Activated B cell treated with CpG ODN at 0.5 μM for 24 hours (primary cell): ENCODE measurements at regions not wholly inside any gene's neighbourhood (a gene's known extent, or its start where the extent isn't known, plus 50 kb on each side); places are given as distances from the start of the nearest gene placed in this dataset.

Experiments
- ATAC-seq: fragments of 200-7000 bp; cut with Tn5 transposase; one replicate; pipeline ENCODE4 v1.10.0; 2021; ENCODE audit warnings: low read depth, mild to moderate bottlenecking, moderate library complexity
- CTCF ChIA-PET: fragments of 350-600 bp; sonication (Branson Sonifier 250); formaldehyde crosslinking; loops from one replicate; lab custom pipeline; 2021; ENCODE audit warnings: antibody characterized with exemption; lab: Charles Lee
- POLR2A ChIA-PET: fragments of 350-600 bp; sonication (Branson Sonifier 250); formaldehyde crosslinking; loops from one replicate; lab custom pipeline; 2021; ENCODE audit warnings: antibody characterized with exemption; lab: Charles Lee
- DNase-seq: peaks from one replicate; pipeline ENCODE4 v3.0.0; 2022
- H3K27ac Mint-ChIP-seq: one replicate; pipeline ENCODE4 v1.8.0; 2020; ENCODE audit warnings: mixed read lengths
- H3K27me3 Mint-ChIP-seq: one replicate; pipeline ENCODE4 v1.8.0; 2021; ENCODE audit warnings: mixed read lengths
- H3K36me3 Mint-ChIP-seq: one replicate; pipeline ENCODE4 v1.8.0; 2021; ENCODE audit warnings: low read depth, mixed read lengths
- H3K4me1 Mint-ChIP-seq: one replicate; pipeline ENCODE4 v1.8.0; 2021; ENCODE audit warnings: mixed read lengths
- H3K4me3 Mint-ChIP-seq: one replicate; pipeline ENCODE4 v1.8.0; 2020; ENCODE audit warnings: mild to moderate bottlenecking, mixed read lengths
- H3K9me3 Mint-ChIP-seq: one replicate; pipeline ENCODE4 v1.8.0; 2020; ENCODE audit warnings: mixed read lengths
- CTCF ChIP-seq: fragments of 200-600 bp; IDR thresholded peaks from one replicate; pipeline ENCODE4 v1.8.0; 2022; ENCODE audit warnings: antibody characterized with exemption, mild to moderate bottlenecking
- intact Hi-C: fragments of 100-400 bp; cut with micrococcal nuclease; formaldehyde crosslinking; loops from one replicate; pipeline ENCODE4 v1.15.1; 2024

- no peak for ATAC-seq
These were observed 345.4 kb downstream of the TDRD15 start for GRCh38 chr2:21469158-21469557.

GRCh38 chr2:21469564-21469963 is 345.8 kb downstream of the TDRD15 start:
- TF ChIP-seq CTCF = no peak
- no peaks in the 10 kb centered on the region for H3K4me1 Mint-ChIP-seq
- DNase-seq = no peak
- H3K9me3 Mint-ChIP-seq = peaks cover 5% of the 10 kb centered on the region
- intact Hi-C loops = no loop called here
- POLR2A ChIA-PET = no interaction called here
- H3K27me3 Mint-ChIP-seq = no peaks in the 10 kb centered on the region
- no peak overlapping the region for H3K27ac Mint-ChIP-seq
- CTCF ChIA-PET = no interaction called here
- no peaks in the 10 kb centered on the region for H3K36me3 Mint-ChIP-seq
- ATAC-seq = no peak
- H3K4me3 Mint-ChIP-seq = no peak overlapping the region

More at GRCh38 chr2:21469158-21469557, 345.4 kb downstream of the TDRD15 start:
- H3K27ac Mint-ChIP-seq = no peak overlapping the region
- no peak for TF ChIP-seq CTCF
- ChIA-PET CTCF (no interaction called here), POLR2A (no interaction called here)
- peaks cover 5% of the 10 kb centered on the region for H3K9me3 Mint-ChIP-seq
- H3K4me3 Mint-ChIP-seq = no peak overlapping the region
- intact Hi-C loops = no loop called here
- H3K36me3 Mint-ChIP-seq = no peaks in the 10 kb centered on the region
- no peaks in the 10 kb centered on the region for H3K4me1 Mint-ChIP-seq
- H3K27me3 Mint-ChIP-seq = no peaks in the 10 kb centered on the region
- DNase-seq = no peak

GRCh38 chr2:21480162-21480561 is 356.4 kb downstream of the TDRD15 start:
- TF ChIP-seq CTCF = no peak
- Mint-ChIP-seq H3K9me3 (peaks cover 7% of the 10 kb centered on the region), H3K4me3 (no peak overlapping the region), H3K27me3 (no peaks in the 10 kb centered on the region), H3K4me1 (no peaks in the 10 kb centered on the region), H3K36me3 (no peaks in the 10 kb centered on the region), H3K27ac (no peak overlapping the region)
- ATAC-seq (no peak), DNase-seq (no peak)
- CTCF ChIA-PET = no interaction called here
- intact Hi-C loops = no loop called here
- POLR2A ChIA-PET = no interaction called here

- no peak for TF ChIP-seq CTCF
- Mint-ChIP-seq H3K4me1 (no peaks in the 10 kb centered on the region), H3K27me3 (no peaks in the 10 kb centered on the region), H3K36me3 (no peaks in the 10 kb centered on the region), H3K9me3 (peaks cover 4% of the 10 kb centered on the region), H3K4me3 (no peak overlapping the region), H3K27ac (no peak overlapping the region)
- intact Hi-C loops = no loop called here
- POLR2A ChIA-PET = no interaction called here
- ATAC-seq (no peak), DNase-seq (no peak)
- CTCF ChIA-PET = no interaction called here
These were observed 360.9 kb downstream of the TDRD15 start for GRCh38 chr2:21484643-21485042.

GRCh38 chr2:21486445-21486844 is 362.7 kb downstream of the TDRD15 start:
- intact Hi-C loops = no loop called here
- H3K4me3 Mint-ChIP-seq = no peak overlapping the region
- no peaks in the 10 kb centered on the region for H3K27me3 Mint-ChIP-seq
- no peaks in the 10 kb centered on the region for H3K4me1 Mint-ChIP-seq
- POLR2A ChIA-PET = no interaction called here
- H3K9me3 Mint-ChIP-seq = peaks cover 7% of the 10 kb centered on the region
- CTCF ChIA-PET = no interaction called here
- ATAC-seq = no peak
- no peaks in the 10 kb centered on the region for H3K36me3 Mint-ChIP-seq
- DNase-seq = no peak
- no peak for TF ChIP-seq CTCF
- H3K27ac Mint-ChIP-seq = no peak overlapping the region
